Transverse colon (tissue), 4 donors: ENCODE measurements at regions not wholly inside any gene's neighbourhood (a gene's known extent, or its start where the extent isn't known, plus 50 kb on each side); places are given as distances from the start of the nearest gene placed in this dataset.

ENCODE experiments used
- DNase-seq: peaks from one replicate; pipeline ENCODE4 v3.0.0-alpha.2; 2019
- H3K27ac ChIP-seq, 4 donors: fragments of 200-600 bp; sonication (generic); 2 replicates each; pipeline ENCODE4 v1.5.1; 2016 to 2018; ENCODE audit warnings: inconsistent platforms in 4 of 4
- H3K27me3 ChIP-seq: fragments of 200-600 bp; sonication (generic); 2 replicates; pipeline ENCODE4 v1.5.1; 2017; ENCODE audit warnings: inconsistent platforms
- H3K36me3 ChIP-seq, 4 donors: fragments of 200-600 bp; sonication (generic); 2 replicates each; pipeline ENCODE4 v1.5.1; 2017 to 2019; ENCODE audit warnings: inconsistent platforms in 4 of 4
- H3K4me1 ChIP-seq, 4 donors: fragments of 200-600 bp; sonication (generic); 2 replicates each; pipeline ENCODE4 v1.5.1; 2017 to 2020; ENCODE audit warnings: inconsistent platforms in 4 of 4
- H3K4me3 ChIP-seq, 4 donors: fragments of 200-600 bp; sonication (generic); 1 replicate in 1 of 4; 2 replicates in 3 of 4; pipeline versions ENCODE4 v1.5.1 to v1.6.1; 2017 to 2019; ENCODE audit warnings: inconsistent platforms in 4 of 4
- H3K9me3 ChIP-seq, 2 donors: fragments of 200-600 bp; sonication (generic); 2 replicates each; pipeline ENCODE4 v1.5.1; 2017 to 2019; ENCODE audit warnings: inconsistent platforms in 2 of 2
- EP300 ChIP-seq: sonication (generic); formaldehyde crosslinking; IDR thresholded peaks from one replicate; pipeline ENCODE4 v1.6.1; 2017; ENCODE audit warnings: antibody characterized with exemption, low read depth
- POLR2A ChIP-seq: fragments of 450-650 bp; IDR thresholded peaks from one replicate; pipeline ENCODE4 v1.6.1; 2016; ENCODE audit warnings: antibody characterized with exemption, mild to moderate bottlenecking, moderate library complexity
- POLR2AphosphoS5 ChIP-seq, 3 donors: sonication (generic); formaldehyde crosslinking; IDR thresholded peaks; one replicate each; pipeline ENCODE4 v1.6.1; 2016; ENCODE audit warnings: antibody characterized with exemption in 3 of 3
- WGBS, 2 donors: methylation state at CpG; one replicate each; pipeline ENCODE4 v1.1.5; 2018; ENCODE audit warnings: low coverage in 1 of 2; 5-methylcytosine and 5-hydroxymethylcytosine counted together
- in situ Hi-C, 4 donors: fragments of 200-750 bp; cut with MboI; loops; one replicate each; pipeline versions ENCODE4 v1.15.0 to v1.15.1; 2017; ENCODE audit warnings: low sequenced_read_pairs in 3 of 4, low pct_ligation_motif_present in 1 of 4, low pct_unique_long_range_greater_than_20kb in 1 of 4
- intact Hi-C: fragments of 100-400 bp; cut with DNase I; formaldehyde crosslinking; loops from one replicate; pipeline ENCODE4 v1.15.1; 2023; ENCODE audit warnings: low total_unique reads
- TF ChIP-seq, protein P1 (sequence below), 5 experiments: fragments of 200-600 bp in 3 of 5; fragments of 450-650 bp in 2 of 5; sonication (generic) in 3 of 5; IDR thresholded peaks; 1 replicate in 2 of 5; 2 replicates in 3 of 5; pipeline ENCODE4 v1.5.1; 2016 to 2017; ENCODE audit warnings: antibody characterized with exemption in 5 of 5, inconsistent platforms in 3 of 5, mild to moderate bottlenecking in 2 of 5, moderate library complexity in 1 of 5

DNA sequence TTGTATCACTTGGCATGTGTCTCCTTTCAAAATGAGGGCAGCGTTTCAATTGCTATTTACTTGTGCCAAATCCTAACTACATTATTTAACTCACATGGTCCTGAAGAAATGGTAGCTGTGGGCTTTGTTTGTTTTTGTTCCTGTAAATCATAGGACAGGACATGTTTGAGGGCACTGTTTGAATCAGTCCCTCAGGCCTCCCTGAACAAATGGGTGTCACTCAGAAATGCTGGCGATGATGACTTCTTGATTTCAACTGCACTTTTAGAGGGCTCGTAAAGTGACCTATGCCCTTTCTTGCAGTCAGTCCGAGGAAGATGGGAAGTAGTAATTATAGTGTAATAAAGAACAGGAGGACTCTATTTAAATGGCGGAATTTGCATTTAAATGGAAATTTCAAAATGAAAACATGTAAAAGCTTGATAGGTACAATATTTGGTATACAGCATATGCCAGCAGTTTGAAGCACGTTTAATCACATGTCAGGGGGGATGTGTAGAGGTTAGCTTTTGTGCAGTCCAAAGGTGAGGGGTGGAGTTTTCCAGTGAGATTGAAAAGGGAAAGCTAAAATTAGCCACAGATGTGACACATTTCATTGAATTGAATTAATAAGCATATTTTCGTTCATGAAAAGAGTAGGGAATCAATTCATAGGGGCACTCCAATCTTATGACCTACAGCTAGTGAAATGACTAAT is 1958.7 kb upstream of the IGFBP7 start:
- TF ChIP-seq EP300 (no peak), POLR2AphosphoS5 (IDR thresholded peaks at IDR 0.05) (no peak), POLR2A (no peak)
- TF ChIP-seq, protein P1, sequence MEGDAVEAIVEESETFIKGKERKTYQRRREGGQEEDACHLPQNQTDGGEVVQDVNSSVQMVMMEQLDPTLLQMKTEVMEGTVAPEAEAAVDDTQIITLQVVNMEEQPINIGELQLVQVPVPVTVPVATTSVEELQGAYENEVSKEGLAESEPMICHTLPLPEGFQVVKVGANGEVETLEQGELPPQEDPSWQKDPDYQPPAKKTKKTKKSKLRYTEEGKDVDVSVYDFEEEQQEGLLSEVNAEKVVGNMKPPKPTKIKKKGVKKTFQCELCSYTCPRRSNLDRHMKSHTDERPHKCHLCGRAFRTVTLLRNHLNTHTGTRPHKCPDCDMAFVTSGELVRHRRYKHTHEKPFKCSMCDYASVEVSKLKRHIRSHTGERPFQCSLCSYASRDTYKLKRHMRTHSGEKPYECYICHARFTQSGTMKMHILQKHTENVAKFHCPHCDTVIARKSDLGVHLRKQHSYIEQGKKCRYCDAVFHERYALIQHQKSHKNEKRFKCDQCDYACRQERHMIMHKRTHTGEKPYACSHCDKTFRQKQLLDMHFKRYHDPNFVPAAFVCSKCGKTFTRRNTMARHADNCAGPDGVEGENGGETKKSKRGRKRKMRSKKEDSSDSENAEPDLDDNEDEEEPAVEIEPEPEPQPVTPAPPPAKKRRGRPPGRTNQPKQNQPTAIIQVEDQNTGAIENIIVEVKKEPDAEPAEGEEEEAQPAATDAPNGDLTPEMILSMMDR (IDR thresholded peaks at IDR 0.05) = no peak
- in situ Hi-C loops = no loop called here
- 31 to 53% methylated on average over 7 of the region's 7 CpGs for WGBS, 2 donors
- intact Hi-C loops = no loop called here
- H3K4me1 ChIP-seq = no peaks in the 10 kb centered on the region
- H3K27ac ChIP-seq = no peak overlapping the region
- no peaks in the 10 kb centered on the region for H3K36me3 ChIP-seq
- H3K9me3 ChIP-seq = no peaks in the 10 kb centered on the region
- DNase-seq = no peak
- no peak overlapping the region for H3K4me3 ChIP-seq
- H3K27me3 ChIP-seq = no peaks in the 10 kb centered on the region

GRCh38 chr4:59086410-59086809 is 1976.2 kb upstream of the IGFBP7 start:
- Histone ChIP-seq H3K4me3 (no peak overlapping the region), H3K36me3 (no peaks in the 10 kb centered on the region), H3K27ac (no peak overlapping the region), H3K9me3 (no peaks in the 10 kb centered on the region), H3K27me3 (no peaks in the 10 kb centered on the region), H3K4me1 (no peaks in the 10 kb centered on the region)
- no peak for TF ChIP-seq POLR2A
- TF ChIP-seq POLR2AphosphoS5 (IDR thresholded peaks at IDR 0.05) = no peak
- TF ChIP-seq EP300 = no peak
- TF ChIP-seq, protein P1 (IDR thresholded peaks at IDR 0.05) = no peak
- in situ Hi-C loops (no loop called here), intact Hi-C loops (no loop called here)
- DNase-seq = no peak
- 57 to 76% methylated on average over 3 of the region's 3 CpGs for WGBS, 2 donors

DNA sequence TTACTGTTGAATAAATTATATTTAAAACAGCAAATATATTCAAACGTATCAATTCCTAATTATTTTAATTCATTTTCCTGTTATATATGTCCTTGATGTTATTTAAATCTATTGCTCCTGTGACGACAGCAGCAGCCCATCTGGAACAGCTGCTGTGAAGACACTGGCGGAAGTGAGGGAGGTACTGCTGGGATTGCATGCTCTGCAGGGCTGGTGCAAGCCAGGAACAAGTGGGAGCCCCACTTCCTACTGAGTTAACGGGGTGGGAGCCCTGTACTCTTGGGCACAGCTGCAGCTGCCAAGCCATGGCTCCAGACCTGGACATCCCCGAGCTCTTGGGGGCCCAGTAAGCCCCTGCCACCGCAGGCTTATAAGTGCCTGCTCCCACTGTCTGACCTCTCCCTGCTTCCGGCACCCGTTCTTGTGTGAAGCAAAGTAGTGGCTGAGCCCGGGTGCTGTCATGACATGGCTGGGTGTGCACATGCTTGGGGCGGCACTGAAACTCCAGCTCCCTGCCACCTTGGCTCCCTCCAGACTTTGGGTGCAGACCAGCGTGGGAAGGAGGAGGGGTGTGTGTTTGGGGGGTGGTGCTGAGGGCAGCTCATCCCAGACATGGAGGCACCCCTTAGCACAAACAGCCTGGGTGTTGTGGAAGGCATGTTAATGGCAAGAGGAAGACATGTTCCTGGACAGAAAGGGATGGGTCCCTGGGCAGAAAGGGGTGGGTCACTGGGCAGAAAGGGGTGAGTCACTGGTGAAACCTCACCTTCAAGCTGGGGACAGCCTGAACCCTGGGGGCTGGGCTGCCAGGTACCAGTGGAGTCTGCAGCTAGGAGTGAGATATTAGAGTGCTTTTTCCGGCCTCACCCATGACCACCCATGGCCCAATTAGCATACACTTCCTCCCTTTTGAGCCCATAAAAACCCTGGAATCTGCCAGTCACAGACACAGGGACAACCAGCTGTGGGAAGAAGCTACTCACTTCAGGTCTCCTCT is 1981.3 kb upstream of the IGFBP7 start:
- intact Hi-C loops = no loop called here
- TF ChIP-seq POLR2AphosphoS5 (IDR thresholded peaks at IDR 0.05) (no peak), POLR2A (no peak)
- H3K27ac ChIP-seq = no peak overlapping the region

GRCh38 chr4:59094505-59094904 is 1984.3 kb upstream of the IGFBP7 start:
- TF ChIP-seq POLR2AphosphoS5 (IDR thresholded peaks at IDR 0.05) (no peak), EP300 (no peak), POLR2A (no peak)
- TF ChIP-seq, protein P1 (IDR thresholded peaks at IDR 0.05) = no peak
- 85 to 86% methylated on average over 3 to 4 of the region's 4 CpGs for WGBS, 2 donors
- H3K36me3 ChIP-seq = no peaks in the 10 kb centered on the region
- H3K27ac ChIP-seq = no peak overlapping the region
- H3K4me1 ChIP-seq = no peaks in the 10 kb centered on the region
- no peaks in the 10 kb centered on the region for H3K27me3 ChIP-seq
- H3K4me3 ChIP-seq = no peak overlapping the region
- H3K9me3 ChIP-seq = no peaks in the 10 kb centered on the region
- in situ Hi-C loops (no loop called here), intact Hi-C loops (no loop called here)
- no peak for DNase-seq

More for the DNA sequence above, 1981.3 kb upstream of the IGFBP7 start:
- no peak overlapping the region for H3K4me3 ChIP-seq
- H3K9me3 ChIP-seq = no peaks in the 10 kb centered on the region
- no peaks in the 10 kb centered on the region for H3K27me3 ChIP-seq
- no peaks in the 10 kb centered on the region for H3K36me3 ChIP-seq
- H3K4me1 ChIP-seq = no peaks in the 10 kb centered on the region
- in situ Hi-C loops = no loop called here
- no peak for DNase-seq
- 58 to 70% methylated on average over 3 to 8 of the region's 12 CpGs for WGBS, 2 donors
